ENCODE measurements at regions not wholly inside any gene's neighbourhood (a gene's known extent, or its start where the extent isn't known, plus 50 kb on each side); places are given as distances from the start of the nearest gene placed in this dataset.

DNA sequence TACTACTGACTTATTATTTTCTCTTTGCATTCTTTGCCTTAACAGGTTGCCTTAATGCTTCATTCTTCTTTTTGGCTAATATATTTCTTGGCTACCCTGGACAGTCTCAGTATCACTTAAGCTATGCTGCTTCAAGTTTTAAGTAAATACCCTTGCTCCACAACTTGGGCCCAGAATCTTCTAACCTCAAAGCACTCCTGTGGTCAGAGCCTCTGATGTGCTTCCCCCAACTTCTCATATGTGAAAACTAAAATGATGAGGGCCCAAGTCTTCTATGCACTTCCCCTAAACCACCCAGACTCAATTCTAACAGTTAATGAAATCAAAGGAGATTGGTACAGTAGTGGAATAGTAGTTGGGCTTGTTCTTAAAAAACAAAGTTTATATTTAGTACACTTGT, 314.1 kb downstream of the PLPP3 start:
- TF ChIP-seq, protein P1, sequence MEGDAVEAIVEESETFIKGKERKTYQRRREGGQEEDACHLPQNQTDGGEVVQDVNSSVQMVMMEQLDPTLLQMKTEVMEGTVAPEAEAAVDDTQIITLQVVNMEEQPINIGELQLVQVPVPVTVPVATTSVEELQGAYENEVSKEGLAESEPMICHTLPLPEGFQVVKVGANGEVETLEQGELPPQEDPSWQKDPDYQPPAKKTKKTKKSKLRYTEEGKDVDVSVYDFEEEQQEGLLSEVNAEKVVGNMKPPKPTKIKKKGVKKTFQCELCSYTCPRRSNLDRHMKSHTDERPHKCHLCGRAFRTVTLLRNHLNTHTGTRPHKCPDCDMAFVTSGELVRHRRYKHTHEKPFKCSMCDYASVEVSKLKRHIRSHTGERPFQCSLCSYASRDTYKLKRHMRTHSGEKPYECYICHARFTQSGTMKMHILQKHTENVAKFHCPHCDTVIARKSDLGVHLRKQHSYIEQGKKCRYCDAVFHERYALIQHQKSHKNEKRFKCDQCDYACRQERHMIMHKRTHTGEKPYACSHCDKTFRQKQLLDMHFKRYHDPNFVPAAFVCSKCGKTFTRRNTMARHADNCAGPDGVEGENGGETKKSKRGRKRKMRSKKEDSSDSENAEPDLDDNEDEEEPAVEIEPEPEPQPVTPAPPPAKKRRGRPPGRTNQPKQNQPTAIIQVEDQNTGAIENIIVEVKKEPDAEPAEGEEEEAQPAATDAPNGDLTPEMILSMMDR (IDR thresholded peaks at IDR 0.05), result no peak
- no peaks in the 10 kb centered on the region for H3K36me3 Mint-ChIP-seq
- no peak overlapping the region for H3K4me3 Mint-ChIP-seq
- no peak overlapping the region for H3K9ac ChIP-seq (ENCODE audit: insufficient read depth, low read length, poor library complexity, severe bottlenecking)
- H3K9me3 Mint-ChIP-seq, result peaks cover 1 to 5% (median 3%) of the 10 kb centered on the region in 7 donors
- intact Hi-C loops (cut with micrococcal nuclease), result no loop called here
- peaks cover 5% of the 10 kb centered on the region for H3K4me1 Mint-ChIP-seq
- H3K27ac ChIP-seq (ENCODE audit: low read depth in 1 of 2, low read length in 2 of 2), result no peak overlapping the region
- H4K20me1 ChIP-seq (ENCODE audit: insufficient read depth, low read length), result no peaks in the 10 kb centered on the region
- no peaks in the 10 kb centered on the region for H3K79me2 ChIP-seq (ENCODE audit: insufficient read depth, low read length)
- no peaks in the 10 kb centered on the region for H3K4me1 ChIP-seq (ENCODE audit: control insufficient read depth in 1 of 2, insufficient read depth in 2 of 2, low read length in 2 of 2)
- H2AFZ ChIP-seq (ENCODE audit: insufficient read depth, low read depth, low read length, poor library complexity, severe bottlenecking), result no peak overlapping the region
- no peak for DNase-seq
- no peak overlapping the region for H3K27ac Mint-ChIP-seq
- H3K4me2 ChIP-seq (replicated peaks; ENCODE audit: extremely low read depth, low read length, poor library complexity, severe bottlenecking), result no peak overlapping the region
- H3K4me3 ChIP-seq (replicated peaks in 1 of 3; ENCODE audit: low read depth in 2 of 3, low read length in 3 of 3), result no peak overlapping the region
- no peaks in the 10 kb centered on the region for H3K36me3 ChIP-seq (replicated peaks in 1 of 2; ENCODE audit: control insufficient read depth in 1 of 2, insufficient read depth in 2 of 2, low read length in 2 of 2)
- peaks cover 0 to 4% of the 10 kb centered on the region in 2 donors for H3K27me3 ChIP-seq (ENCODE audit: control insufficient read depth in 2 of 2, insufficient read depth in 2 of 2, low read length in 2 of 2)
- peaks cover 1 to 5% (median 3%) of the 10 kb centered on the region in 3 donors for H3K27me3 Mint-ChIP-seq (ENCODE audit: low read depth in 3 of 3)
- H3K9me3 ChIP-seq (replicated peaks in 1 of 2; ENCODE audit: control insufficient read depth in 1 of 2, insufficient read depth in 1 of 2, low read length in 2 of 2), result peaks cover 0 to 3% of the 10 kb centered on the region in 2 donors

- H3K4me3 ChIP-seq (replicated peaks in 1 of 3; ENCODE audit: low read depth in 2 of 3, low read length in 3 of 3), result no peak overlapping the region
- peaks cover 0 to 5% of the 10 kb centered on the region in 2 donors for H3K9me3 ChIP-seq (replicated peaks in 1 of 2; ENCODE audit: control insufficient read depth in 1 of 2, insufficient read depth in 1 of 2, low read length in 2 of 2)
- no peaks in the 10 kb centered on the region for H3K4me1 ChIP-seq (ENCODE audit: control insufficient read depth in 1 of 2, insufficient read depth in 2 of 2, low read length in 2 of 2)
- DNase-seq, result no peak
- no peaks in the 10 kb centered on the region for H3K79me2 ChIP-seq (ENCODE audit: insufficient read depth, low read length)
- H3K27me3 ChIP-seq (ENCODE audit: control insufficient read depth in 2 of 2, insufficient read depth in 2 of 2, low read length in 2 of 2), result peaks cover 0 to 4% of the 10 kb centered on the region in 2 donors
- Mint-ChIP-seq H3K9me3 (peaks cover 4 to 7% (median 6%) of the 10 kb centered on the region in 7 donors), H3K4me1 (peaks cover 5% of the 10 kb centered on the region), H3K4me3 (no peak overlapping the region), H3K27ac (no peak overlapping the region), H3K36me3 (no peaks in the 10 kb centered on the region), H3K27me3 (ENCODE audit: low read depth in 3 of 3) (peaks cover 2 to 3% (median 2%) of the 10 kb centered on the region in 3 donors)
- no peaks in the 10 kb centered on the region for H4K20me1 ChIP-seq (ENCODE audit: insufficient read depth, low read length)
- H3K27ac ChIP-seq (ENCODE audit: low read depth in 1 of 2, low read length in 2 of 2), result no peak overlapping the region
- WGBS (ENCODE audit: insufficient coverage), result no CpG with 5 or more reads among the region's 3 CpGs
- H3K36me3 ChIP-seq (replicated peaks in 1 of 2; ENCODE audit: control insufficient read depth in 1 of 2, insufficient read depth in 2 of 2, low read length in 2 of 2), result no peaks in the 10 kb centered on the region
- intact Hi-C loops (cut with micrococcal nuclease), result no loop called here
- no peak overlapping the region for H3K9ac ChIP-seq (ENCODE audit: insufficient read depth, low read length, poor library complexity, severe bottlenecking)
- TF ChIP-seq, protein P1 (IDR thresholded peaks at IDR 0.05), result no peak
- no peak overlapping the region for H2AFZ ChIP-seq (ENCODE audit: insufficient read depth, low read depth, low read length, poor library complexity, severe bottlenecking)
- H3K4me2 ChIP-seq (replicated peaks; ENCODE audit: extremely low read depth, low read length, poor library complexity, severe bottlenecking), result no peak overlapping the region
Observed at GRCh38 chr1:56263908-56264307, 315.5 kb downstream of the PLPP3 start.

Measured in CD14-positive monocyte (primary cell).